Upper lobe of left lung (tissue), 6 donors: ENCODE measurements at regions not wholly inside any gene's neighbourhood (a gene's known extent, or its start where the extent isn't known, plus 50 kb on each side); places are given as distances from the start of the nearest gene placed in this dataset.

Experiments used
- ATAC-seq, 2 donors: fragments of 200-7000 bp; cut with Tn5 transposase; one replicate each; pipeline ENCODE4 v1.9.1; 2022; ENCODE audit warnings: mild to moderate bottlenecking in 2 of 2, moderate library complexity in 2 of 2; ENCODE audit not compliant: low FRiP score in 2 of 2
- DNase-seq, 2 donors: peaks; one replicate each; pipeline ENCODE4 v3.0.0-alpha.2; 2019 to 2020
- H3K27ac ChIP-seq, 4 donors: fragments of 200-600 bp; sonication (generic); one replicate each; pipeline ENCODE4 v1.5.1; 2016 to 2019
- H3K27me3 ChIP-seq, 4 donors: fragments of 200-600 bp; sonication (generic); one replicate each; pipeline ENCODE4 v1.5.1; 2017 to 2019
- H3K36me3 ChIP-seq, 4 donors: fragments of 200-600 bp; sonication (generic); one replicate each; pipeline ENCODE4 v1.5.1; 2016 to 2019
- H3K4me1 ChIP-seq, 4 donors: fragments of 200-600 bp; sonication (generic); one replicate each; pipeline ENCODE4 v1.5.1; 2018 to 2019
- H3K4me3 ChIP-seq, 4 donors: fragments of 200-600 bp; sonication (generic); one replicate each; pipeline ENCODE4 v1.5.1; 2017 to 2019; ENCODE audit warnings: mild to moderate bottlenecking in 2 of 4, moderate library complexity in 1 of 4
- H3K9me3 ChIP-seq, 4 donors: fragments of 200-600 bp; sonication (generic); one replicate each; pipeline ENCODE4 v1.5.1; 2018 to 2019
- EP300 ChIP-seq, 4 donors: sonication (generic); formaldehyde crosslinking; IDR thresholded peaks; one replicate each; pipeline ENCODE4 v1.5.1; 2017; ENCODE audit warnings: antibody characterized with exemption in 4 of 4, control low read depth in 2 of 4
- POLR2A ChIP-seq, 4 donors: fragments of 450-650 bp; IDR thresholded peaks; one replicate each; pipeline ENCODE4 v1.5.1; 2016 to 2017; ENCODE audit warnings: antibody characterized with exemption in 4 of 4, mild to moderate bottlenecking in 2 of 4
- POLR2AphosphoS5 ChIP-seq, 2 donors: sonication (generic); formaldehyde crosslinking; IDR thresholded peaks; one replicate each; pipeline ENCODE4 v1.5.1; 2017; ENCODE audit warnings: antibody characterized with exemption in 2 of 2
- WGBS, 2 donors: methylation state at CpG; one replicate each; pipeline ENCODE4 v1.1.5; 2017 to 2018; 5-methylcytosine and 5-hydroxymethylcytosine counted together
- TF ChIP-seq, protein P1 (sequence below), 6 experiments: fragments of 450-650 bp in 4 of 6; fragments of 200-600 bp in 2 of 6; sonication (generic) in 2 of 6; IDR thresholded peaks; one replicate each; pipeline ENCODE4 v1.5.1; 2016 to 2019; ENCODE audit warnings: antibody characterized with exemption in 6 of 6
- donor health status: DM: no; HTN: no; CAD: no; lungs with moderate emphysema.
- donor health status: DM: no; HTN: yes; CAD: no; lungs with severe emphysema.

DNA sequence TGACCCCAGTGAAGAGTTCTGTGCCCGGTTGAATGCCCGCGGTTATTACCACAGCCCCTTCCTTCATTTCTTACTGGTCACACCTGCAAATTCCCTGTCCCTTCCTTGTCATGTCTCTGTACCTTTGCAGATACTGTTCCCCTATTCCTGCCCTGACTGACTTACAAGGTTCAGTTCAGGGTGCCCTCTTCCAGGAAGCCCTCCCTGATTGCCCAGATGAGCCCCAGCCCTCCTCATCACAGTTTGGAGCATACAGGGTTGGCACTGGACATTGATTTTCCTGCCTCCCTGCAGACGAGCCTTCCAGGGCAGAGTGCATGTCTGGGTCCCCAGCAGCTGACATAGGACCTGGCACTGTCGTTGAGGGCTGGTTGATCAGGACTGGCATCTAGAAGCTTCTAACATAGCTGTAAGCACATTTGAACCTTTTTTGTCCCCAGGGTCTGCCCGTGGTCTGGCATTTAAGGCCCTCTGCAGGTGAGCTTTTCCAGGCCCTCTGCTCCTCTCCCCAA lies 70.4 kb upstream of the SHISAL1 start:
- Histone ChIP-seq H3K4me3 (no peak overlapping the region), H3K27ac (no peak overlapping the region), H3K9me3 (peaks cover 0 to 5% (median 4%) of the 10 kb centered on the region in 4 donors), H3K4me1 (no peaks in the 10 kb centered on the region), H3K27me3 (no peaks in the 10 kb centered on the region), H3K36me3 (no peaks in the 10 kb centered on the region)
- ATAC-seq (no peak), DNase-seq (no peak)
- TF ChIP-seq, protein P1, sequence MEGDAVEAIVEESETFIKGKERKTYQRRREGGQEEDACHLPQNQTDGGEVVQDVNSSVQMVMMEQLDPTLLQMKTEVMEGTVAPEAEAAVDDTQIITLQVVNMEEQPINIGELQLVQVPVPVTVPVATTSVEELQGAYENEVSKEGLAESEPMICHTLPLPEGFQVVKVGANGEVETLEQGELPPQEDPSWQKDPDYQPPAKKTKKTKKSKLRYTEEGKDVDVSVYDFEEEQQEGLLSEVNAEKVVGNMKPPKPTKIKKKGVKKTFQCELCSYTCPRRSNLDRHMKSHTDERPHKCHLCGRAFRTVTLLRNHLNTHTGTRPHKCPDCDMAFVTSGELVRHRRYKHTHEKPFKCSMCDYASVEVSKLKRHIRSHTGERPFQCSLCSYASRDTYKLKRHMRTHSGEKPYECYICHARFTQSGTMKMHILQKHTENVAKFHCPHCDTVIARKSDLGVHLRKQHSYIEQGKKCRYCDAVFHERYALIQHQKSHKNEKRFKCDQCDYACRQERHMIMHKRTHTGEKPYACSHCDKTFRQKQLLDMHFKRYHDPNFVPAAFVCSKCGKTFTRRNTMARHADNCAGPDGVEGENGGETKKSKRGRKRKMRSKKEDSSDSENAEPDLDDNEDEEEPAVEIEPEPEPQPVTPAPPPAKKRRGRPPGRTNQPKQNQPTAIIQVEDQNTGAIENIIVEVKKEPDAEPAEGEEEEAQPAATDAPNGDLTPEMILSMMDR (IDR thresholded peaks at IDR 0.05), result no peak
- no peak for TF ChIP-seq POLR2AphosphoS5 (IDR thresholded peaks at IDR 0.05)
- TF ChIP-seq POLR2A (IDR thresholded peaks at IDR 0.05), result no peak
- TF ChIP-seq EP300 (IDR thresholded peaks at IDR 0.05), result no peak
- 76 to 83% methylated on average over 6 of the region's 6 CpGs for WGBS, 2 donors

DNA sequence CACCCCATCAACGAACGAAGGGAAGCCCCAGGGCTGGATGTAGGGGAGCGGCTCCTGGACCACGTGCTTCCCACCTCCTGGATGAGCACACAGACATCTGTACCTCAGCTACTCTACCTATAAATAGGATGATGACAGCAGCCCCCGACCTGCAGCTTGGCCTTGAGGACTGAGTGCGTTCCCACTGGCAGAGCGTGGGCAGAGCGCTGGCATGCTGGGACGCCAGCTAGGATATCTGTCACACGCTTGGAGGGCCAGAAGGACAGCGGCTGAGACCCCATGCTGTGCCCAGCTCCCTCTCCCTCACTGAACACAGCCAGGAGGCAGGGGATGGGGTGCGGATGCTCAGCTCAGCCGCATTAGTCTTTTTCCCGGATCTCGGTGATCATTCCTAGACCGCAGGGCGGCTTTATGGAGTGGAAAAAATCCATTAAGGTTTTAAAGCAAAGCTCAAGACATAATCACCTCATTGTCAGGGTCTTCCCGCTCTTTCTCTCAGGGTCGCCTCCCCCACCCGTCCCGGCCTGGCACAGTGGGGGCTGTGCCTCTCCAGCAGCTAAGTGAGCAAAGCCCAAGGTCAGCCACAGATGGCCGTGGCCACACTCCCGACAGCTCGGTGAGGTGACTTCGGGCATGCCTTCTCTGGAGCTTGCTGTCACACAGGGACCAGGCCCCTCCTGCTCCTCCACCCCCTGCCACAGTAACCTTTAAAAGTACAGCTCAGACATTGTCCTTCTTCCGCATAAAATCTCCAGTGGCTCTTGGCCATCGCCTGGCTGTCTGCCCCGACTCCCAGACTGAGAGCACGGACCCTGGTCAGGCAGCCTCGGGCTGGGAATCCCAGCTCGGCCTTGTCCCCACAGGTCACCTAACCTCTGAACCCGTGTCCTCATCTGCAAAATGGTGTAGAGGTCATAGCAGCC lies 69.6 kb upstream of the SHISAL1 start:
- H3K9me3 ChIP-seq, result peaks cover 0 to 10% (median 4%) of the 10 kb centered on the region in 4 donors

GRCh38 chr22:44381761-44382115 lies 69.0 kb upstream of the SHISAL1 start:
- no peak for DNase-seq
- Histone ChIP-seq H3K27me3 (no peaks in the 10 kb centered on the region), H3K4me3 (no peak overlapping the region), H3K9me3 (peaks cover 0 to 10% (median 4%) of the 10 kb centered on the region in 4 donors), H3K4me1 (no peaks in the 10 kb centered on the region), H3K36me3 (no peaks in the 10 kb centered on the region), H3K27ac (no peak overlapping the region)
- no peak for ATAC-seq
- TF ChIP-seq, protein P1 (IDR thresholded peaks at IDR 0.05), result no peak
- TF ChIP-seq POLR2A (IDR thresholded peaks at IDR 0.05), result no peak
- no peak for TF ChIP-seq POLR2AphosphoS5 (IDR thresholded peaks at IDR 0.05)
- TF ChIP-seq EP300 (IDR thresholded peaks at IDR 0.05), result no peak
- 71 to 83% methylated on average over 3 of the region's 3 CpGs for WGBS, 2 donors

More for the DNA sequence above, 69.6 kb upstream of the SHISAL1 start:
- Histone ChIP-seq H3K27ac (no peak overlapping the region), H3K4me1 (no peaks in the 10 kb centered on the region), H3K36me3 (no peaks in the 10 kb centered on the region), H3K27me3 (no peaks in the 10 kb centered on the region), H3K4me3 (no peak overlapping the region)
- no peak for ATAC-seq
- no peak for TF ChIP-seq POLR2A (IDR thresholded peaks at IDR 0.05)
- TF ChIP-seq, protein P1 (IDR thresholded peaks at IDR 0.05), result no peak
- no peak for TF ChIP-seq EP300 (IDR thresholded peaks at IDR 0.05)
- TF ChIP-seq POLR2AphosphoS5 (IDR thresholded peaks at IDR 0.05), result no peak
- 80 to 87% methylated on average over 31 to 32 of the region's 32 CpGs for WGBS, 2 donors
- no peak for DNase-seq

DNA sequence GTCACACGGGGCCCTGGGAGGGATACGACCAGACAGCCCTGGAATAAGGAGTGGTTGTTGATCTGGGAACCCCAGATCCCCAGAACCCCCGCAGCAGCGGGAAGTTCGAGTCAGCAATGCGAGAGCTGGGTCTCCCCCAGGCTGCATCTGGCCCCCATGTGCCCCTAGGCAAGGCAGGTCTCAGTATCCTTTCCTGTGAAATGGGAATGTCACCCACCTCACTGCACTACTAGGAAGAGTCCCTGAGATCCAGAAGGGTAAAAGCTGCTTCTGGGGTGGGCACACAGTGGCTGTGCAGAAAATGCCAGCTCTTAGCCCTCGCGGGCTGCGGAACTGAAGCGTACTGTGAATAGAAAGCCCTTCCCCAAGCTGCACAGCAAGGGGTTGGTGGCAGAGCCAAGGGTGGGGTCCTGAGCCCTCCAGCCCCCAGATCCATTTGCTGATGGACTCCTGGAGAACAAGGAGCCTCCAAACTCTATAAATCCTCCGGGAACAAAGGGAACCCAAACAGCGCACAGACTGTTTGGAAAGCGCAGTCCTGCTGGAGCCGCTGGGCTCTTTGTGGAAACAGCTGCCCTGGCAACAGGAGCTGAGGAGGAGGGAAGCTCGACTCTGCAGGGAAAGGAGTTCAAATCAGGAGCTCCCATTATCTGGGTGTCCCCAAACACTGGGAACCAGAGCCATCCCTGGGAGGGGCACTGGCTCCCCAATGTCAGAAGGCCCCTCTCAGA lies 68.2 kb upstream of the SHISAL1 start:
- ATAC-seq, result no peak
- TF ChIP-seq EP300 (IDR thresholded peaks at IDR 0.05) (no peak), POLR2A (IDR thresholded peaks at IDR 0.05) (no peak), POLR2AphosphoS5 (IDR thresholded peaks at IDR 0.05) (no peak)
- TF ChIP-seq, protein P1 (IDR thresholded peaks at IDR 0.05), result no peak
- Histone ChIP-seq H3K4me3 (no peak overlapping the region), H3K36me3 (no peaks in the 10 kb centered on the region), H3K4me1 (no peaks in the 10 kb centered on the region), H3K27ac (no peak overlapping the region), H3K9me3 (peaks cover 0 to 10% (median 4%) of the 10 kb centered on the region in 4 donors), H3K27me3 (no peaks in the 10 kb centered on the region)
- 39 to 66% methylated on average over 6 to 15 of the region's 15 CpGs for WGBS, 2 donors
- DNase-seq, result no peak
